ENCODE measurements at regions not wholly inside any gene's neighbourhood (a gene's known extent, or its start where the extent isn't known, plus 50 kb on each side); places are given as distances from the start of the nearest gene placed in this dataset.

- DNase-seq (ENCODE audit: low read depth), result no peak
- no peak for TF ChIP-seq CTCF (IDR thresholded peaks at IDR 0.05; ENCODE audit: insufficient read depth, low read depth, low read length, missing control alignments)
- H3K4me3 ChIP-seq (ENCODE audit: low read length), result no peak overlapping the region
Measured at GRCh38 chr6:4620284-4621151, 155.7 kb upstream of the CDYL start.

- no peak for TF ChIP-seq CTCF (IDR thresholded peaks at IDR 0.05; ENCODE audit: insufficient read depth, low read depth, low read length, missing control alignments)
- no peak overlapping the region for H3K4me3 ChIP-seq (ENCODE audit: low read length)
- no peak for DNase-seq (ENCODE audit: low read depth)
Measured at GRCh38 chr6:4616311-4616710, 159.9 kb upstream of the CDYL start.

GRCh38 chr6:4615891-4616290 is 160.3 kb upstream of the CDYL start:
- no peak overlapping the region for H3K4me3 ChIP-seq (ENCODE audit: low read length)
- TF ChIP-seq CTCF (IDR thresholded peaks at IDR 0.05; ENCODE audit: insufficient read depth, low read depth, low read length, missing control alignments), result no peak
- DNase-seq (ENCODE audit: low read depth), result no peak

GRCh38 chr6:4615231-4615630 is 161.0 kb upstream of the CDYL start:
- H3K4me3 ChIP-seq (ENCODE audit: low read length), result no peak overlapping the region
- no peak for TF ChIP-seq CTCF (IDR thresholded peaks at IDR 0.05; ENCODE audit: insufficient read depth, low read depth, low read length, missing control alignments)

GRCh38 chr6:4614637-4615036 is 161.6 kb upstream of the CDYL start:
- H3K4me3 ChIP-seq (ENCODE audit: low read length), result no peak overlapping the region
- DNase-seq (ENCODE audit: low read depth), result no peak
- TF ChIP-seq CTCF (IDR thresholded peaks at IDR 0.05; ENCODE audit: insufficient read depth, low read depth, low read length, missing control alignments), result no peak

More at GRCh38 chr6:4615231-4615630, 161.0 kb upstream of the CDYL start:
- no peak for DNase-seq (ENCODE audit: low read depth)

- H3K4me3 ChIP-seq (ENCODE audit: low read length), result no peak overlapping the region
- TF ChIP-seq CTCF (IDR thresholded peaks at IDR 0.05; ENCODE audit: insufficient read depth, low read depth, low read length, missing control alignments), result no peak
- no peak for DNase-seq (ENCODE audit: low read depth)
Measured at GRCh38 chr6:4613795-4614194, 162.4 kb upstream of the CDYL start.

- DNase-seq (ENCODE audit: low read depth), result no peak
- TF ChIP-seq CTCF (IDR thresholded peaks at IDR 0.05; ENCODE audit: insufficient read depth, low read depth, low read length, missing control alignments), result no peak
- H3K4me3 ChIP-seq (ENCODE audit: low read length), result no peak overlapping the region
Measured at GRCh38 chr6:4613381-4613780, 162.8 kb upstream of the CDYL start.

All from epithelial cell of esophagus (primary cell).